ENCODE measurements at regions not wholly inside any gene's neighbourhood (a gene's known extent, or its start where the extent isn't known, plus 50 kb on each side); places are given as distances from the start of the nearest gene placed in this dataset.
A peak's percentile ranks its signal among the peaks of the same experiment; 100 is the strongest.

DNA sequence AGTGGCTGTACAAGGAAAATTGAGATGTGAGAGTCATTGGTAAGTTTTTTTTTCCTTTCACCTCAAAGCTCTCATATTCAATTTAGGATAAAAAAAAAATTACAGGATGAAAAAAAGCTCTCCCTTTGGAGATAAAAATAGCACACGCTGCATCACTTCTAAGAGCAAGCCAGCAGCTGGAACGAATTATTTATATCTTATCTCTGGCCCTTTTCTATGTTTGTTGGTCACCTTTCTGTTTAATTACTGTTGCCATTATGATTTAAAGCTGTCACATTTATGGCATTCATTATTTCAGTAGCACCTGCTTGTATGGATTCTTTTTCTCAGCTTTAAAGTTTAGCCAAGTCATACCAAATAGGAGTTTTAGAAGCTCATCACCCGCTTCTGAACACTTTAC is 171.6 kb upstream of the PDZRN3 start:
- no peak for DNase-seq (ENCODE audit: low spot score)

DNA sequence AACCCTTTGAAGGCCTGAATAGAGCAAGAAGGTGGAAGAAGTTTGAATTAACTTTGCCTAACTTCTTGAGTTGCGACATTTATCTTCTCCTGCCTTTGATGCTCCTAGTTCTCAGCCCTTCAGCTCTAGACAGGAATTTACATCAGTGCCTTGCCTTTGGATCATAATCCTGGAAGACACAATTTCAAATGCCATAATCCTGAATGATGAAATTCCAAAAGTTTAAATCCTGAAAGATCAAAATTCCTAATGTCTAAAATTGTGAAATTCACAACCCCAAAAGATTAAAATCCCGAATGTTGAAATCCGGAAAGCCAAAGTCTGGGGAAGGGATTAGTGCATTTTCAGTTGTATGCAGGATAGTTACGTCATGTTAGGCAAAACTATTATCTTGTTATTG is 166.6 kb upstream of the PDZRN3 start:
- DNase-seq (ENCODE audit: low spot score), result no peak

GRCh38 chr3:73789825-73790444 is 165.2 kb upstream of the PDZRN3 start:
- no peak for DNase-seq (ENCODE audit: low spot score)

DNA sequence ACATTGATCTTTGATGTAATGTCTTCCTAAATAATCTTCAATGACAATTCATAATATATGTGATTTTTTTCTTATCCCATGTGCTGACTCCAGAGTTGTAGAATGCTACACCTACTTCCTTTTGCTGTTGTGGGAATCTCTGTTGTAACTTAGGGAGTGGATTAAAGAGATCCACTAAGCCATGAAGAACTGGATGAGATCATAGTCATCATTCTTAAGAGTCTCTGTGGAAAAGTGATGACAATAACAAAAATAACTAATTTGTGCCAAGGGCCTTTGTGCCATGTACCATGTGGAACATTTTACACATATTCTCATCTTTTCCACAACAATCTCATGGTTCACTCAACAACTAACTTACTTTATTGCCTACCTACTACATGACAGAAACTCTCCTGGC is 162.9 kb upstream of the PDZRN3 start:
- DNase-seq (ENCODE audit: low spot score), result no peak

DNA sequence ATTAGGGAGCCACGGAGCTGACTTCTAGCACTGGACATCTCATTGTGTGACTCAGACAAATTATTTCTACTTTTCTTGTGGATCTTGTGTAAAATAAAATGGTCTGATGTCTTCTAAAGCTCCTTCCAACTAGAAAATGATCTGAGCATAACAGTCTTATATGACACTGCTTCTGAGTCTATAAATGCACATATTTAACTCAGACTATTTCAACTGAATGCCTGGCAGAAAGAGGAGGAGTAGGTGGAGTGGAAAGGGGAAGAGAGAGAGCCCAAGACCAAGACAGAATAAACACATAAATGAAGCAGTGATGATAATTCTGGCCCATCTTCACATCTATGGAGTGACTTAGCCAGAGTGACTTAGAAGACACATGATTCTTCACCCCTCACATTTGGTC is 162.3 kb upstream of the PDZRN3 start:
- no peak for DNase-seq (ENCODE audit: low spot score)

- DNase-seq (ENCODE audit: low spot score), result peak; percentile 68
Measured at GRCh38 chr3:73786321-73786807, 161.6 kb upstream of the PDZRN3 start.

DNA sequence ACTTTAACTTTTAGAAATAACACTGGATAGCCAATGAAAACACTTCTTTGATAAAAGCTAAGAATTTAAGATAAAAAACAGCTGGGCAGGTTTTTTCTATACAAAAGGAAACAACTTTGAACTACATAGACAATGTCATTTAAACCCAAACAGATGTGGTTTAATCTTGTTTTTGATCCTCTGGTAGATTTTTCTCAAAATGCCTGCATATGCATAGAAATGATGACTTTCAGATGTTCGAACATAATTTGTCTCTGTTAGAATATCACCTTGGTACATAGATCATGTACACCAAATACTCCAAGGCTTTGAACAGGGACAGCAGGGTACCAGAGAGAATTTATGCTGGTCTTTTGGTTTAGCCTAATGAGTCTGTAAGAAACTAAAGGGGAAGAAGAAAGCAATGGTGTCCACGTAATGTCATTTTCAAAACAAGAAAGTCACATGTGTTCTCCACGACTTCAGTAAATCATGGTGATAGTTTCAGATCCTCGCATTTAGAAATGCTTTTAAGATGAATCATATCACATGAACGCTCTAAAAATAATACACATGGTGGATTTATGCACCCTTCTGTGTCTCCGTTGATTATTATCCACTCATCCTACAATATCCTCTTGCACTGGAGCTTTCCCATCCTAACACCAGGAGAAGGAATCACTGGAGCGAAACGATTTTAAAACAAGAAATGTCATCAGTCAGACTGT is 160.1 kb upstream of the PDZRN3 start:
- DNase-seq (ENCODE audit: low spot score), result peak; percentile 53

- DNase-seq (ENCODE audit: low spot score), result no peak
Measured at GRCh38 chr3:73783811-73784210, 159.1 kb upstream of the PDZRN3 start.

DNA sequence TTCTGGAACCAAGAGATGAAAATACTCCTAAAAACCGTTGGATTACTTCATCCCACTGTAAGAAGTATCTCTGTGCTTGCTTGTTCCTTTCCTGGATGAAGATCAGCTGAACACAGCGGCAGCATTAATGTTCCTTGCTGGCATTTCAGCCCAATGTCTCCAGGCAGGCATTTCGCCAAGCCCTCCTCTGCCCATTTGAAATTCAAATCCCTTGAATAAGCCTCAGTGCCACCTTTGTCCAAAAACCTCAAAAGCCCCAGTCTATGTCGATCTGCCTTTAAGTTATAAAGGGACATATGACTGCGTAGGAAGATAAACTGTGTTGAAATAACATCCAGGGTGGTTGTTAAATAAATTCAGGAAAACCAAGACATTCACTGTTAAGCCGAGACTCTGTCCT is 156.8 kb upstream of the PDZRN3 start:
- DNase-seq (ENCODE audit: low spot score), result no peak

- no peak for DNase-seq (ENCODE audit: low spot score)
Measured at GRCh38 chr3:73774645-73775044, 149.9 kb upstream of the PDZRN3 start.

- no peak for DNase-seq (ENCODE audit: low spot score)
Measured at GRCh38 chr3:73773233-73773632, 148.5 kb upstream of the PDZRN3 start.

DNA sequence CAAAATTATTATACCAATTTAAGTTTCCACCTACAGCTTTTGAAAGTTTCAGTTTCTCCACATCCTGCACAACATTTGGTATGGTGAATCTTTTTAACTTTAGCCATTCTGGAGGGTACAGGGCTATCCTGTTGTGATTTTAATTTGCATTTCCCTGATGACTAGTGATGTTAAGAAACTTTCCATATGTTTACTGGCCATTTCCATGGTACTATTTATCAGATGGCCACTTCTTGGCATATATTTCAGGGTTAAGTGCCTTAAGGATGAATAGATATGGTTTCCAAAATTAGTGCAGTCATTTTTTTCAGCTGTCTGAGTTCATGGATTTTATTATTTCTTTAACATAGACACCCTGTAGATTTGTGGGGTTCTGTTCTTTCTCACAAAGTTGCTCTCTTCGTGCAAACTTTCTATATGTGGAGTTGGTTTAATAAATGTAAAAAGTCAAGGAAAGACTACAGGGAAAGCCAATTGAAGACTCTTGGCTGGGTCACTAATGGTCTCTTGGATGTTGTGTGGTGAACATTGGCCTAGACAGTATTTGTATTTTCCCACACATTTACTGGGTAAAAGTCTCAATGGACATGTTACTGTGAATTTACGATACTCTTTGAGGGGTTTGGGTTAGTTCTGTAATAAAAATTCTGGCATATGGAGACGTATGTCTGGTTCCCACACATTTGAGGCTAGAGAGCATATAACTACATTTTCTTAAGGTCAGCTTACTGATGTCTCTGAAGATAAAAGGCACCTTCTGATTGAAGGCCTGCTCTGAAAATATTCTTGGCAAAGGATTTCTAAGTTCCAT is 147.5 kb upstream of the PDZRN3 start:
- DNase-seq (ENCODE audit: low spot score), result no peak

DNA sequence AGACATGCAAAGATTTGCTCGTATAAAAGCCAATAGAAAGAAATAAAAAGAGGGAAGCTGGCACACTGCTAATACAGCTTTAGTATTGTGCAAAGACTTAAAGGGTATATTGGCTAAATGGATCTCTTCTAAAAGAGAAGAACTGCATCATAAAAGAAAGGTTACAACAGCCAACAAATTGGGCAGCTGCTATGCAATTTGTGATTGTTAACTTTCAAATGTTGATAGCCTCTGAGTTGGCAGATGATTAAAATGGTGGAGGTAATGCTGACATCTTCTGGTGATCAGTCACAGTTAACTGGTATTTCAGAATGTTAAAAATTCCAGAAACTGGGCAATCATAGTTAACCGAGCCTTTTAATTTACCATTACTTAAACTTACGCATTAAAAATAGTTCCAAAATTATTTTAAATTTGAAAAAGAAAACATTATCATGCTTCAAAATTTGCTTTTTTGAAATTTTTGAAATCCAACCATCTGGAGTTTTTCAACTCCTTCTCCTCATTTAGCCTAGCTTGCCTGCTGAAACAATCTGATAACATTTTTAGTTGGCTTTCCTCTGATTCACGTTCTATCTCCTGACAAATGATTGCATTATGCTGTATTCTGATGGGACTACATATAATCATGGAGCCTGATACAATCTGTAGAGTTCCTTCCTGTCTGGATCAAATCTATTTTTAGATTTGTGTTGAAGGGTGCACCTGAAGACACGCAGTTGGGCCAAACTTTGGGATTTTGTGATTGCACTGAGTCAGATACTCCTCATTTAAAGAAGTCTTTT is 144.0 kb upstream of the PDZRN3 start:
- peak; percentile 26 for DNase-seq (ENCODE audit: low spot score)

- peak; percentile 71 for DNase-seq (ENCODE audit: low spot score)
Measured at GRCh38 chr3:73766599-73767381, 142.0 kb upstream of the PDZRN3 start.

- DNase-seq (ENCODE audit: low spot score), result peak; percentile 47
Measured at GRCh38 chr3:73765878-73766545, 141.3 kb upstream of the PDZRN3 start.

- no peak for DNase-seq (ENCODE audit: low spot score)
Measured at GRCh38 chr3:73762855-73763254, 138.1 kb upstream of the PDZRN3 start.

DNA sequence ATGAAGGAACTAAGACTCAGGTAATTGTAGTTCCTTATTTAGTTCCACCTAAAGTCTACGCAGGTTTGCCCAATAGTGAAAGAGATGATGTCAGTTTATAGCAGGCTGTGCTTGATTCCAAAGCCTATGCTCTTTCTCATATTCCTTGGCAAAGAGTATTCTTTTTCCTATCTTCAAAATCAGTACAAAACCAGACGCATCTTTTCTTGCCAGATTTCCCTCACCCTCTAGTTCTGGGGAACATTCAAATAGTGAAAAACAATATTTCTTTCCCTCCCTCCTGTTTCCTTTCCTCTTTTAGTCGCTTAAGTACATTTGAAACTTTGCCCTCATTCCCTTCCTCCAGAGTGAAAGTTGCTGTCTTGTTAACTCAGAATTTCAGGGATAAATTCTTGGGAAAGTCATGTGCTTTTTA is 134.6 kb upstream of the PDZRN3 start:
- DNase-seq (ENCODE audit: low spot score), result peak; percentile 10

GRCh38 chr3:73757536-73757935 is 132.8 kb upstream of the PDZRN3 start:
- DNase-seq (ENCODE audit: low spot score), result no peak

- DNase-seq (ENCODE audit: low spot score), result no peak
Measured at GRCh38 chr3:73753985-73754384, 129.2 kb upstream of the PDZRN3 start.

DNA sequence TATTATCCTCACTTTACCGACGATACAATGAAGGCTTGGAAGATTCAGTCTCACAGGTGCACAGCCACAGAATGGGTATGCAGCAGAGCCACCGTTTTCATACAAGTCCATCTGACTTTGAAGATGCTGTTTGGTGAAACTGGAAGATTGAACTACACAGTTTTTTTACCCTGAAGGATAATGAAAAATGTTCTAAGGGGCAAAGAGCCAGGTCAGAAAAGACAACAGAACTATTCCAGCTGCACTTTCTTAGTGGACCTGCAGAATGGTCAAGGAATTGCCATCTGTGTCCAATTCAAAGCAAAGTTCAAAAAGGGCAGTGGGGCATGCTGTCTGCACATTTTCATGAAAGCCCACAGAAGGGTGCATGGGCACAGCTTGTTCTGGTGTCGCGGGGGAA is 127.6 kb upstream of the PDZRN3 start:
- DNase-seq (ENCODE audit: low spot score), result no peak

DNA sequence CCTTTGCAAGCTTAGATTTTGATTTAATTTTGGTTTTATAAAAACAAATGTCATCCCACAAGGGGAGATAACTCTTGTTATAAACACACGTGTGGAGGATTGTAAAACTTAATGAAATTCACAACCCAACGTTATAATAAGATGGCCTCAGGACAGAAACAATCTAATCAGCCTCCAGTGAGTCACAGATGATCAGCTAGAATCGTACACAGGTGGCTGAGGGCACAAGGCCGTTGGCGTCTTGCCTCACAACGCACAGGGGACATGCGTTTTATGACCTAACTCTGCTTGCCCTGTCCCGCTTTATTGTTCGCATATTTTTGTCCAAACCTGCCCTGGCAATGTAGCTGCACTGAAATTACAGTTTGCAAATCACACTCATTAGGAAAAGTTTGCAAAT is 121.9 kb upstream of the PDZRN3 start:
- DNase-seq (ENCODE audit: low spot score), result no peak

Measured in GM03348 (cell line).